ENCODE measurements at regions not wholly inside any gene's neighbourhood (a gene's known extent, or its start where the extent isn't known, plus 50 kb on each side); places are given as distances from the start of the nearest gene placed in this dataset.

GRCh38 chr21:22763442-22763841, 1765.2 kb downstream of the NCAM2 start:
- TF ChIP-seq POLR2A (IDR thresholded peaks at IDR 0.05) (no peak), CTCF (IDR thresholded peaks at IDR 0.05) (no peak)

Measured in breast epithelium (tissue), 3 donors.